BLaER1 treated with 17β-estradiol and CSF1 and Interleukin-3, amounts not matched to agents 10 nM and 100 nM (cell line): ENCODE measurements at regions not wholly inside any gene's neighbourhood (a gene's known extent, or its start where the extent isn't known, plus 50 kb on each side); places are given as distances from the start of the nearest gene placed in this dataset.

Experiments used
- H3K27ac ChIP-seq, 11 experiments: shearing (Covaris generic); formaldehyde crosslinking; 2 replicates each; pipeline ENCODE4 v1.8.1; 2022
- H3K27me3 ChIP-seq, 11 experiments: shearing (Covaris generic); formaldehyde crosslinking; 2 replicates each; pipeline ENCODE4 v1.8.1; 2022
- H3K36me3 ChIP-seq, 11 experiments: shearing (Covaris generic); formaldehyde crosslinking; 2 replicates each; pipeline ENCODE4 v1.8.1; 2022
- H3K4me1 ChIP-seq, 10 experiments: shearing (Covaris generic); formaldehyde crosslinking; 2 replicates each; pipeline ENCODE4 v1.8.1; 2022
- H3K4me2 ChIP-seq, 11 experiments: shearing (Covaris generic); formaldehyde crosslinking; 2 replicates each; pipeline ENCODE4 v1.8.1; 2022
- H3K4me3 ChIP-seq, 10 experiments: shearing (Covaris generic); formaldehyde crosslinking; 2 replicates each; pipeline ENCODE4 v1.8.1; 2022
- H3K9ac ChIP-seq, 11 experiments: shearing (Covaris generic); formaldehyde crosslinking; 2 replicates each; pipeline ENCODE4 v1.8.1; 2022
- H3K9me3 ChIP-seq, 11 experiments: shearing (Covaris generic); formaldehyde crosslinking; replicated peaks in 1 of 11; 2 replicates each; pipeline ENCODE4 v1.8.1; 2022
- H4K20me1 ChIP-seq, 11 experiments: shearing (Covaris generic); formaldehyde crosslinking; 2 replicates each; pipeline ENCODE4 v1.8.1; 2022
- Cebpa-rat ChIP-seq, 11 experiments: shearing (Covaris generic); IDR thresholded peaks; 2 replicates each; pipeline ENCODE4 v1.8.1; 2022

DNA sequence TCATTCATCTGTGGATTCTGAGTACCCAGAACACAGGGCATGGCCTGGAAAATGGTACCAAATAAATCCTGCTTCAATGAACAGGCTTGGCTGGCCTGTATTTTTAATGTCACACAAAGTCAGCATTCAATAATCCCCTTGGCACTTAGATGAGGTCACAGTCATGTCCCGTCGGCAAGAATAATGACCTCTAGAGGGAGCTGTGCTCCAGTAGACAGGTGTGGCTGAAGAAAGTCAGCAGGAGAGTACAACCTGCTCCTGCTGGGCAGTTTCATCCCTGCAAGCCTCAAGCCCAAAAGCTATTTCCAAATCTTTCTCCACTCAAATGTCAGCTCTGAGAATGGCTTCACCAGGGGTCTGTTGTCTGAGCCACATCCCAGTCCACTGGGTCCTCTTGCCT, 404.0 kb upstream of the F9 start:
- no peak for TF ChIP-seq Cebpa-rat (IDR thresholded peaks at IDR 0.05)

DNA sequence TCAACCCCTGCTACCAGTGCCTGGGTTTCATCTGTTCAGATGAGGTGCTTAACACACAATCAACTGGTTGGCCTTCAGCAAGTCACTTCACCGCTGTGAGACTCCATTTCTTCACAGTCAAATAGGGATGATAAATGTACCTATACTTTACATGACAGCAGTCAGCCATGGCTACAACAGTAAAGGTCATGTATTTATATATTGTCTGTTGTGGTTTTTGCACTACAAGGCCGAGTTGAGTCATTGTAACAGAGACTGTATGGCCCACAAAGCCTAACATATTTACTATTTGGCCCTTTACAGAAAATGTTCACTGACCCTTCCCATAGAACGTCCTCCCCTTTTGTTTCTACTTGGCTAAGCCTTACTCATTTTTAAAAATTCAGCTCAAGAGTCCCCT, 404.6 kb upstream of the F9 start:
- H3K36me3 ChIP-seq: no peaks in the 10 kb centered on the region
- H3K27me3 ChIP-seq: peaks cover 80 to 100% (median 95%) of the 10 kb centered on the region in 11 experiments
- no peak overlapping the region for H3K9ac ChIP-seq
- no peaks in the 10 kb centered on the region for H3K4me1 ChIP-seq
- TF ChIP-seq Cebpa-rat (IDR thresholded peaks at IDR 0.05): no peak
- no peak overlapping the region for H3K4me3 ChIP-seq
- no peaks in the 10 kb centered on the region for H4K20me1 ChIP-seq
- no peak overlapping the region for H3K27ac ChIP-seq
- no peak overlapping the region for H3K4me2 ChIP-seq
- H3K9me3 ChIP-seq: peaks cover 0 to 5% (median 0%) of the 10 kb centered on the region in 11 experiments; a peak in 1 of 22 replicates

More for the DNA sequence above, 404.0 kb upstream of the F9 start:
- Histone ChIP-seq H4K20me1 (no peaks in the 10 kb centered on the region), H3K4me2 (no peak overlapping the region), H3K27me3 (peaks cover 81 to 100% (median 95%) of the 10 kb centered on the region in 11 experiments), H3K9ac (no peak overlapping the region), H3K27ac (no peak overlapping the region), H3K9me3 (peaks cover 0 to 5% (median 0%) of the 10 kb centered on the region in 11 experiments; a peak in 1 of 22 replicates), H3K36me3 (no peaks in the 10 kb centered on the region), H3K4me1 (no peaks in the 10 kb centered on the region), H3K4me3 (no peak overlapping the region)

DNA sequence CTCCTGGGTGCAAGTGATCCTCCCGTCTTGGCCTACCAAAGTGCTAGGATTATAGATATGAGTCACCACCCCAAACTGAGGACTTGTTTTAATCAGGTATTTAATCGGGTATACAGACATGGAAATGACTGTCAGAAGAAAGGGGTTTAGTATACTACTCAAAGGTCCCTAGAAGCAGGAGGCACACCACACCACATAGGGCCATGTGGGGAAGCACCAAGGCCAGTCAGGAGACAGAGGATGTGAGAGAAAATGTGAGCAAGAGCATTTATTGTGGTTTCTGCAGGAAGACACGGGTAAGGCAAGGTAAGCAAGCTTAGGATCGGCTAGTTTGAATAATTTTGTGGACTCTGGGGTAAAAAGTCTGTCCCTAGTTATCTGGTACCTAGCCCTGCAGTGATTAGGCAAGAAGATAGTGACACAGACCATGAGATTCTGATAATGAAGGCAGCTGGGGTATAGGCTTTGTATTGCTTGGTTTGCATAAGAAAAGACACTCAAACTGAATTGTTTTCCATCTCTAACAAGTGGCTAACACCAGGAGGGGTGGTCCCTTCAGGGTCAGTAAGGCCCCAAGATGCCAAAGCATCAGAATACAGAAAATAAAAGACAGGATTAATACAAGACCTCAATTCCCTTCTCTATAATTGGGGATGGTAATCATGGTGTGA, 408.8 kb upstream of the F9 start:
- H3K27ac ChIP-seq: no peak overlapping the region
- H3K9ac ChIP-seq: no peak overlapping the region
- H3K4me2 ChIP-seq: no peak overlapping the region
- H3K4me1 ChIP-seq: no peaks in the 10 kb centered on the region; a peak in 1 of 20 replicates
- H3K36me3 ChIP-seq: no peaks in the 10 kb centered on the region
- peaks cover 0 to 21% (median 0%) of the 10 kb centered on the region in 11 experiments; a peak in 5 of 22 replicates for H3K9me3 ChIP-seq
- no peaks in the 10 kb centered on the region; a peak in 1 of 22 replicates for H4K20me1 ChIP-seq
- TF ChIP-seq Cebpa-rat (IDR thresholded peaks at IDR 0.05): no peak
- peaks cover 83 to 100% (median 99%) of the 10 kb centered on the region in 11 experiments for H3K27me3 ChIP-seq
- H3K4me3 ChIP-seq: no peak overlapping the region

DNA sequence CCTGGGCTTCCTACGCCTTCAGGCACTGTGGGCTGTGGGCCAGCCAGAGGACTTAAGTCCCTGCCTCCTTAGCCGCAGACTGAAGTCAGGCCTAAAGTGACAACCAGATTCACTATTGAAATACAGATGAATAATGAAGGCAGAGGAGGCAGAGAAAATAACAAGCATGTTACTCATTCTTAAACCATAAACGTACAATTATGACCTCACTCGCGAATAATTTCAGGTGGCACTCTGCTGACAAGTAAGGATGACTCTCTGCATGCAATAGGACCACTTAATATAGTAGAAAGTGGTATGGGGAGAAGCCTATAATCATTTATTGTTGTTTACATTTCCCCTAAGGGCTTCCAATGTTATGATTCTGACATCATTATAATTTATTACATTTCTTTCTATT, 409.2 kb upstream of the FGF13 start:
- Histone ChIP-seq H3K9ac (no peak overlapping the region), H3K27me3 (peaks cover 83 to 100% (median 99%) of the 10 kb centered on the region in 11 experiments), H3K27ac (no peak overlapping the region), H3K4me3 (no peak overlapping the region), H3K36me3 (no peaks in the 10 kb centered on the region), H3K4me1 (no peaks in the 10 kb centered on the region; a peak in 1 of 20 replicates), H3K9me3 (peaks cover 0 to 23% (median 0%) of the 10 kb centered on the region in 11 experiments; a peak in 5 of 22 replicates), H3K4me2 (no peak overlapping the region), H4K20me1 (no peaks in the 10 kb centered on the region; a peak in 1 of 22 replicates)
- no peak for TF ChIP-seq Cebpa-rat (IDR thresholded peaks at IDR 0.05)

DNA sequence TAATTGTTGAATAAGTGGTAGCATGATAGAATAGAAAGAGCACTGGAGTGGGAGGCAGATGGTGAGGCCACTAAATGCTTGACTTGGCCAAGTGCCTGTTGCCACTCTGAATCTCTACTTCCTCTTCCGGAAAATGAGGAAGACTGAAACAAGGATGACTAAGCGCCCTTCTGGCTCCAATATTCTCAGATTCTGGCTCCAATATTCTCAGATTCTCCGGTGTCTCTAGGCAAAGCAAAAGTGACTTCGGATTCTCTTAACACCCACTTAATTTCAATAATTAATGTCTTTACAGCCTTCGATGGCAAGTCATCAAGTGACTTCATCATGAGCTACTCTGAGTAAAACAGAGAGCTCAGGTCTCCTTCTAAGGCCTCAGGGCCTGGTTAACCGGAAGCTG, 402.2 kb upstream of the FGF13 start:
- TF ChIP-seq Cebpa-rat (IDR thresholded peaks at IDR 0.05): no peak
- peak overlapping the region in 6 of 11 experiments; percentile 10 to 55 (median 32); a peak in 7 of 22 replicates for H3K27ac ChIP-seq
- no peak overlapping the region for H3K4me3 ChIP-seq
- peak overlapping the region in 4 of 11 experiments; percentile 12 to 37 (median 19); a peak in 3 of 22 replicates for H3K4me2 ChIP-seq
- no peaks in the 10 kb centered on the region; a peak in 2 of 22 replicates for H4K20me1 ChIP-seq
- H3K36me3 ChIP-seq: no peaks in the 10 kb centered on the region
- H3K9ac ChIP-seq: no peak overlapping the region
- peaks cover 0 to 18% (median 0%) of the 10 kb centered on the region in 11 experiments; a peak in 2 of 22 replicates for H3K9me3 ChIP-seq
- peaks cover 73 to 97% (median 94%) of the 10 kb centered on the region in 11 experiments for H3K27me3 ChIP-seq
- H3K4me1 ChIP-seq: peaks cover 0 to 12% (median 0%) of the 10 kb centered on the region in 10 experiments; a peak in 6 of 20 replicates

DNA sequence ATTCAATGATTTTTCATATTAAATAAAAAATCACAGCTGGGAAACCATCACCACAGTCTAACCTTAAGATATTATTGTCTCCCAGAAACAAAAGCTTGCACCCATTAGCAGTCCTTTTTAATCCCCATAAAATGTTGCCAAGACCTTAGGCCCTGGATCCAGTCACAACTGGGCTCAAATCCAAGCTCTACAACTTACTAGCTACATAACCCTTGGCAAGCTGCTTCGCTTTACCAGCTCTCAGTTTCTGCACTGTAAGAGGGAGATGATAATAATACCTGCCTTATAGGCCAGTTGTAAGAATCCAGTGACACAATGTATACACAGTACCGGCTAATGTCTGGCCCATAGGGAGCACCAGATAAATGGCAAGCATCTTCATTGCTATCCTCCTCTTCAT, 400.9 kb upstream of the FGF13 start:
- Histone ChIP-seq H3K4me3 (no peak overlapping the region), H3K4me1 (peaks cover 0 to 12% (median 0%) of the 10 kb centered on the region in 10 experiments; a peak in 6 of 20 replicates), H3K9me3 (peaks cover 0 to 18% (median 0%) of the 10 kb centered on the region in 11 experiments; a peak in 2 of 22 replicates), H3K27me3 (peaks cover 60 to 96% (median 91%) of the 10 kb centered on the region in 11 experiments), H3K4me2 (no peak overlapping the region), H3K36me3 (no peaks in the 10 kb centered on the region), H3K9ac (no peak overlapping the region), H4K20me1 (no peaks in the 10 kb centered on the region; a peak in 2 of 22 replicates), H3K27ac (no peak overlapping the region)
- TF ChIP-seq Cebpa-rat (IDR thresholded peaks at IDR 0.05): no peak

DNA sequence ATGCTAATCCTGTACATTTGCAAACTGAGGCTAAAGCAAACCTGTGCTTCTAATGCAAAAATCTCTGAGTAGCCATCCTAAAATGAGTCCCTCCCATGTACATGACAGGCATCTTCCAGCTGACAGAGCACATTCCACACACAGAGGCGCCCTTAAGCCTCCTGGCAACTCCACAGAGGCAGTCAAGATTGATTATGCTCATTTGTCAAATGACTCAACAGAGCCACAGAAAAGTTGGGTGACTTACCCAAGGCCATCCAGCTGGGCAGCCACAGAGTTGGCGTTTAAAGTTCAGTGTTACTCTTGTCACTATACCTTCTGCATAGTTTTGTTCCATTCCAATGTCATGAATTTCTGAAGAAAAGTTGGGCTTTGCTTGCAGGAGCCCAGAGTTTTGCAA, 394.6 kb upstream of the FGF13 start:
- no peak for TF ChIP-seq Cebpa-rat (IDR thresholded peaks at IDR 0.05)
- Histone ChIP-seq H3K9ac (no peak overlapping the region), H3K4me1 (peaks cover 0 to 7% (median 0%) of the 10 kb centered on the region in 10 experiments; a peak in 1 of 20 replicates), H3K4me3 (no peak overlapping the region), H3K27ac (no peak overlapping the region), H3K9me3 (no peaks in the 10 kb centered on the region; a peak in 1 of 22 replicates), H3K4me2 (no peak overlapping the region; a peak in 1 of 22 replicates), H4K20me1 (no peaks in the 10 kb centered on the region; a peak in 1 of 22 replicates), H3K27me3 (peaks cover 74 to 92% (median 88%) of the 10 kb centered on the region in 11 experiments; a peak in 21 of 22 replicates), H3K36me3 (no peaks in the 10 kb centered on the region)

DNA sequence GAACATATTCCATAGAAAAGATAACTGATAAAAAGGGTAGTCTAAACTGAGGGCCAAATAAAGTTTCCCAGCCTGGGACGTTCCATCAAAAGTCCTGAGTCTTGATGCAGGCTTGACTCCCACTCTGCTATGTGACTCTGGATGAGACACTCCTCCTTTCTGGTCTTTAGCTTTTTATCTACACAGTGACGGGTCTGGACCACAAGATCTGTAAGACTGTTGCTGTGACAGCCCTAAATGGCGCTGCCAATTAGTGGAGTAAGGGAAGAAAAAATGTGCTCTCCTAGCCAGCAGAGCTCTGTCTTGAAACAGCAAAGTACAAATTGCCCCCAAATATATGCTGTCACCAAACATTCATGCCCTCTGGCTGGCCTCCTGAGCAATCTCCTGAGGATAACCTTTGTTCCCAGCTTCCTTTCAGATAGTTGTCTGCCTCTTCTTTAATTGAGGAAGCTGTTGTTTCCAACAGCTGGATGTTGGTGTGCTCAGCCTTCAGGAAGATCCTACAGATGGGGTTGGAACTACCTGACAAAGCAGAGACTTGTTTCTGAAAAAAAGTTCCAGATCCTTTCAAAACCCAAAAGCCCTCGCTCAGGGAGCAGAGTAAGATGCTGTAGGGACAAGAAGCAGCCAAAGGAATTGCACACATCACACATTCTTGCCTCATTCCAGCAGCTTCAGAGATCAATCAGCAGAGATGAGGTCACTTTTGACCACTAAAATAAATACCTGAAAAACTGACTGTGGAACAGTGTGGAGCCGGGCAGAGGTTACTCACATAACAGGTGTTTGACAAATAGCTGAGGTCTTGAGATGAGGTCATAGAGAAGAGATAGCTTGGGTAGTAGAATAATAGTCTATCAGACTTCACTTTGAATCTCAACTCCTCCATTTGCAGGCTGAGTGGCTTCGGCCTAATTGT, 383.4 kb upstream of the FGF13 start:
- H4K20me1 ChIP-seq: peaks cover 0 to 5% (median 0%) of the 10 kb centered on the region in 11 experiments; a peak in 1 of 22 replicates
- H3K4me1 ChIP-seq: no peaks in the 10 kb centered on the region
- no peak overlapping the region for H3K4me3 ChIP-seq
- peaks cover 95 to 100% (median 100%) of the 10 kb centered on the region in 11 experiments for H3K27me3 ChIP-seq
- no peak overlapping the region for H3K4me2 ChIP-seq
- H3K9me3 ChIP-seq: no peaks in the 10 kb centered on the region
- H3K27ac ChIP-seq: no peak overlapping the region
- no peak for TF ChIP-seq Cebpa-rat (IDR thresholded peaks at IDR 0.05)
- H3K9ac ChIP-seq: no peak overlapping the region
- no peaks in the 10 kb centered on the region for H3K36me3 ChIP-seq

DNA sequence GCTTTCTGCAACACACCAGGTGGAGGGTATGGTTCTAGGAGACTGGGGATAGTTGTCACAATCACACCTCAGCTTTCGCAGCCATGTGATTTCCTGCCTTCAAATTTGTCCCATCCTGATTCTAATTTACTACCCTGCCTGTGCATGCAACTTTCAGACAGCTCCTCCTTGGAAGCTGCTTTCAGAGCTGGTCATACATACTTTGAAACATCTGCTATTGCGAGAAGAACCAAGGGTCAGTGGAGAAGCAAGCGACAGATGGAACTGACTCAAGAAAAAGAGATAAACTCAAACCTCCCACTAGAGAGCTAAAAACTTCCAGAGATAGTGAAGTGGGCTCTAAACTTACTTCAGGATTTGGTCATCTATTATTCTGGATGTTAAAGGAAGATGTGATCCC, 381.7 kb upstream of the FGF13 start:
- no peaks in the 10 kb centered on the region for H3K36me3 ChIP-seq
- no peak overlapping the region for H3K9ac ChIP-seq
- H4K20me1 ChIP-seq: peaks cover 0 to 5% (median 0%) of the 10 kb centered on the region in 11 experiments; a peak in 1 of 22 replicates
- no peak for TF ChIP-seq Cebpa-rat (IDR thresholded peaks at IDR 0.05)
- H3K4me2 ChIP-seq: no peak overlapping the region
- H3K9me3 ChIP-seq: no peaks in the 10 kb centered on the region
- peaks cover 96 to 100% (median 100%) of the 10 kb centered on the region in 11 experiments for H3K27me3 ChIP-seq
- H3K4me3 ChIP-seq: no peak overlapping the region
- no peaks in the 10 kb centered on the region for H3K4me1 ChIP-seq
- no peak overlapping the region for H3K27ac ChIP-seq
